Cardiac fibroblast (primary cell): ENCODE measurements at regions not wholly inside any gene's neighbourhood (a gene's known extent, or its start where the extent isn't known, plus 50 kb on each side); places are given as distances from the start of the nearest gene placed in this dataset.

Experiments used
- DNase-seq, 2 donors: peaks; one replicate each; pipeline versions ENCODE4 v3.0.0 to v3.0.0-alpha.2; 2010; ENCODE audit warnings: low read depth in 2 of 2
- H3K4me3 ChIP-seq, 2 donors: replicated peaks in 1 of 2; 1 replicate in 1 of 2; 2 replicates in 1 of 2; pipeline ENCODE4 v1.5.1; 2011; ENCODE audit warnings: low read depth in 2 of 2, low read length in 2 of 2, mild to moderate bottlenecking in 2 of 2, moderate library complexity in 1 of 2
- CTCF ChIP-seq: IDR thresholded peaks from one replicate; pipeline ENCODE4 v1.5.1; 2011; ENCODE audit warnings: low read depth, mild to moderate bottlenecking, low read length, inconsistent platforms

- H3K4me3 ChIP-seq: no peak overlapping the region
- no peak for DNase-seq
- no peak for TF ChIP-seq CTCF
These were observed 718.9 kb upstream of the FANCL start for GRCh38 chr2:58959996-58960395.

- no peak for TF ChIP-seq CTCF
- DNase-seq: no peak
- no peak overlapping the region for H3K4me3 ChIP-seq
These were observed 716.2 kb upstream of the FANCL start for GRCh38 chr2:58957188-58957840.

GRCh38 chr2:58954880-58955385, 713.8 kb upstream of the FANCL start:
- no peak for TF ChIP-seq CTCF
- no peak for DNase-seq

GRCh38 chr2:58951722-58952121, 710.6 kb upstream of the FANCL start:
- DNase-seq: no peak
- no peak for TF ChIP-seq CTCF
- H3K4me3 ChIP-seq: no peak overlapping the region

More at GRCh38 chr2:58954880-58955385, 713.8 kb upstream of the FANCL start:
- H3K4me3 ChIP-seq: no peak overlapping the region

GRCh38 chr2:58950795-58951462, 709.8 kb upstream of the FANCL start:
- TF ChIP-seq CTCF: no peak
- no peak overlapping the region for H3K4me3 ChIP-seq
- DNase-seq: no peak

- H3K4me3 ChIP-seq: no peak overlapping the region
- DNase-seq: peak in 1 of 2 donors; percentile 27
- no peak for TF ChIP-seq CTCF
These were observed 698.3 kb upstream of the FANCL start for GRCh38 chr2:58939388-58939787.
